Chondrocyte (in vitro differentiated cells): ENCODE measurements at regions not wholly inside any gene's neighbourhood (a gene's known extent, or its start where the extent isn't known, plus 50 kb on each side); places are given as distances from the start of the nearest gene placed in this dataset.

Source experiments
- DNase-seq: peaks from one replicate; pipeline ENCODE4 v3.0.0; 2021; ENCODE audit warnings: mixed read lengths, low spot score
- H3K27ac Mint-ChIP-seq: one replicate; pipeline ENCODE4 v1.8.0; 2021; ENCODE audit warnings: mild to moderate bottlenecking, moderate library complexity, mixed read lengths; ENCODE audit not compliant: unreplicated experiment
- H3K27me3 Mint-ChIP-seq: 2 replicates; pipeline ENCODE4 v1.8.0; 2021; ENCODE audit warnings: low read depth, mixed read lengths
- H3K36me3 Mint-ChIP-seq: 2 replicates; pipeline ENCODE4 v1.8.0; 2021; ENCODE audit warnings: low read depth, mixed read lengths
- H3K4me1 Mint-ChIP-seq: 2 replicates; pipeline ENCODE4 v1.8.0; 2021; ENCODE audit warnings: low read depth, mild to moderate bottlenecking, mixed read lengths
- H3K4me3 Mint-ChIP-seq: one replicate; pipeline ENCODE4 v1.8.0; 2021; ENCODE audit warnings: mild to moderate bottlenecking, moderate library complexity, mixed read lengths; ENCODE audit not compliant: unreplicated experiment
- H3K9me3 Mint-ChIP-seq: 2 replicates; pipeline ENCODE4 v1.8.0; 2021; ENCODE audit warnings: low read depth, mixed read lengths
- CTCF ChIP-seq: fragments of 200-600 bp; sonication (generic); IDR thresholded peaks from 2 replicates; pipeline ENCODE4 v1.5.0; 2021; ENCODE audit warnings: antibody characterized with exemption, mild to moderate bottlenecking, moderate library complexity

DNA sequence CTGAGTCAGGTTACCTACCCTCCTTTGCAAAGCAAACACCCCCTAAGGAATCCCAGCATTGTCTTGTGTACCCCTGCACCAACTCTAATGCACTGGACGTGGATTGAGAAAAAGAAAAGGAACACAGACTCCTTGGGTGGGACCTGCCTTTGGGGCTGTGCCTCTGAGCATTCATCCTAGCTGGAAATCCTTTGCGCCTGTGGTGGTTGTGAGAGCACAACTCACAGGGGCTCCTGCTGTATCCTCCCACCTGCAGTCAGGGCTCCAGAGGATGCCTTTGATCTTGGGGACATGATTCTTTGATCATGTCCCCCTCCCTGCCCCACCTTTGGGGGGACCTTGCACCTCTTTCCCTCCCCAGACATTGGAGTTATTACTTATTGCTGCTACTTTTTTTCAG is 338.5 kb downstream of the GADD45G start:
- Mint-ChIP-seq H3K9me3 (no peaks in the 10 kb centered on the region), H3K27ac (no peak overlapping the region), H3K4me3 (no peak overlapping the region), H3K27me3 (peaks cover 19% of the 10 kb centered on the region), H3K36me3 (no peaks in the 10 kb centered on the region), H3K4me1 (peaks cover 17% of the 10 kb centered on the region)
- no peak for TF ChIP-seq CTCF
- no peak for DNase-seq

GRCh38 chr9:89943728-89944127 is 338.9 kb downstream of the GADD45G start:
- no peak for TF ChIP-seq CTCF
- no peak for DNase-seq
- peaks cover 17% of the 10 kb centered on the region for H3K27me3 Mint-ChIP-seq
- H3K27ac Mint-ChIP-seq = no peak overlapping the region
- no peaks in the 10 kb centered on the region for H3K9me3 Mint-ChIP-seq
- no peaks in the 10 kb centered on the region for H3K36me3 Mint-ChIP-seq
- H3K4me1 Mint-ChIP-seq = peaks cover 16% of the 10 kb centered on the region
- H3K4me3 Mint-ChIP-seq = no peak overlapping the region

- Mint-ChIP-seq H3K9me3 (no peaks in the 10 kb centered on the region), H3K36me3 (no peaks in the 10 kb centered on the region)
Observed at GRCh38 chr9:89945133-89945532, 340.3 kb downstream of the GADD45G start.

GRCh38 chr9:89946741-89947140 is 341.9 kb downstream of the GADD45G start:
- Mint-ChIP-seq H3K9me3 (no peaks in the 10 kb centered on the region), H3K4me3 (no peak overlapping the region), H3K36me3 (no peaks in the 10 kb centered on the region), H3K27ac (no peak overlapping the region), H3K4me1 (peaks cover 6% of the 10 kb centered on the region), H3K27me3 (peaks cover 13% of the 10 kb centered on the region)
- TF ChIP-seq CTCF = no peak
- DNase-seq = no peak

More at GRCh38 chr9:89945133-89945532, 340.3 kb downstream of the GADD45G start:
- Mint-ChIP-seq H3K4me1 (peaks cover 11% of the 10 kb centered on the region), H3K4me3 (no peak overlapping the region), H3K27ac (no peak overlapping the region), H3K27me3 (peaks cover 13% of the 10 kb centered on the region)
- DNase-seq = no peak
- TF ChIP-seq CTCF = peak; percentile 33

DNA sequence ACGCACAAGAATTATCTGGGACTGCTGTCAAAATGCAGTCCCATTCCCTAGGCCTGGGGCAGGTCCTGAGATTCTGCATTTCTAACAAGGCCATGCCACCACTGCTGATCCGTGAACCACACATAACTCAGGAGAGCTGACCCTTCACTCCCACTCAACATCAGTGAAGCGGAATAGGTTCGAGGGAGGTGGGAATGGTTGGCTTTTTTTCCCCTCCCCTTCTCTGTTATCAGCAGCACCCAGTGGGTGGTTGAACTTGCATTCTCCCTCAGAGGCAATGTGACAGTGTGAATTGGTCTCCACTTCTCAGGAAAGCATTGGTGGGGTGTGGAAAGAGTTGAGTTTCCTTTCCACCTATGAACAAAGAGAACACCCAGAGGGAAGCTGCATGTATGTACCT is 344.3 kb downstream of the GADD45G start:
- Mint-ChIP-seq H3K4me3 (no peak overlapping the region), H3K36me3 (no peaks in the 10 kb centered on the region), H3K9me3 (no peaks in the 10 kb centered on the region), H3K4me1 (peaks cover 6% of the 10 kb centered on the region), H3K27me3 (peaks cover 7% of the 10 kb centered on the region), H3K27ac (no peak overlapping the region)
- DNase-seq = no peak
- TF ChIP-seq CTCF = no peak
